ENCODE measurements at regions not wholly inside any gene's neighbourhood (a gene's known extent, or its start where the extent isn't known, plus 50 kb on each side); places are given as distances from the start of the nearest gene placed in this dataset.

- TF ChIP-seq GATA2 (IDR thresholded peaks at IDR 0.05; ENCODE audit: low read depth, low read length) (no peak), GATA3 (IDR thresholded peaks at IDR 0.05; ENCODE audit: low read depth, low read length) (no peak)
Observed at GRCh38 chr22:48842583-48842945, 985.1 kb downstream of the BRD1 start.
